ENCODE measurements at regions not wholly inside any gene's neighbourhood (a gene's known extent, or its start where the extent isn't known, plus 50 kb on each side); places are given as distances from the start of the nearest gene placed in this dataset.
"Not testable (repeated sequence)": the region's sequence is repeated elsewhere in the genome, so short reads cannot be mapped to it uniquely, and the experiment has no call there.

DNA sequence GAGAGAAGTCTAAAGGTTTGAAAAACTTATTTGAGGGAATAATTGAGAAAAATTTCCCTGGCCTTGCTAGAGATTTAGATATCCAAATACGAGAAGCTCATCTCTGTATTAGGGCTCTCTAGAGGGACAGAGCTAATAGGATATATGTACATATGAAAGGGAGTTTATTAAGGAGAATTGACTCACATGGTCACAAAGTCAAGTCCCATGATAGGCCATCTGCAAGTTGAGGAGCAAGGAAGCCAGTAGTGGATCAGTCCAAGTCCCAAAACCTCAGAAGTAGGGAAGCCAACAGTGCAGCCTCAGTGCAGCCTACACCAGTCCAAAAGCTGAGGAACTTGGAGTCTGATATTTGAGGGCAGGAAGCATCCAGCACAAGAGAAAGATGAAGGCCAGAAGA lies 126.7 kb downstream of the PJA2 start:
- intact Hi-C loops (cut with micrococcal nuclease; ENCODE audit: unreplicated experiment); H3K79me2 ChIP-seq (ENCODE audit: control insufficient read depth, insufficient read depth, low read length); H2AFZ ChIP-seq (ENCODE audit: control insufficient read depth, low read depth, low read length); BruUV-seq (replicated peaks); in situ Hi-C loops (cut with MboI); FAIRE-seq; DNase-seq (ENCODE audit: low read depth, low spot score); POLR2A ChIA-PET; CTCF ChIA-PET; H3K36me3 ChIP-seq (ENCODE audit: control insufficient read depth in 2 of 2, insufficient read depth in 2 of 2, low read length in 1 of 2); H3K4me2 ChIP-seq (ENCODE audit: control insufficient read depth, insufficient read depth); H3K27ac ChIP-seq (ENCODE audit: control insufficient read depth, insufficient read depth); H3K9ac ChIP-seq (ENCODE audit: control insufficient read depth, insufficient read depth, low read length); ATAC-seq; H3K4me1 ChIP-seq (ENCODE audit: control insufficient read depth, insufficient read depth, low read length); H4K20me1 ChIP-seq (ENCODE audit: control insufficient read depth, insufficient read depth); H3K27me3 ChIP-seq (replicated peaks in 1 of 2; ENCODE audit: control insufficient read depth in 2 of 2, insufficient read depth in 2 of 2, low read length in 1 of 2); RAD21 ChIA-PET (ENCODE audit: unreplicated experiment); SMC1A ChIA-PET (ENCODE audit: uncharacterized antibody, unreplicated experiment); H3K4me3 ChIP-seq; H3K9me3 ChIP-seq (replicated peaks; ENCODE audit: control insufficient read depth, insufficient read depth, low read length): not testable (repeated sequence)
- 0% methylated on average over 1 of the region's 1 CpG for WGBS (ENCODE audit: insufficient coverage, insufficient replicate concordance, low lambda C conversion rate, missing lambda C conversion rate)

- Histone ChIP-seq H3K9ac (ENCODE audit: control insufficient read depth, insufficient read depth, low read length) (no peak overlapping the region), H3K4me1 (ENCODE audit: control insufficient read depth, insufficient read depth, low read length) (no peaks in the 10 kb centered on the region), H4K20me1 (ENCODE audit: control insufficient read depth, insufficient read depth) (no peaks in the 10 kb centered on the region), H3K27me3 (replicated peaks in 1 of 2; ENCODE audit: control insufficient read depth in 2 of 2, insufficient read depth in 2 of 2, low read length in 1 of 2) (no peaks in the 10 kb centered on the region), H3K27ac (ENCODE audit: control insufficient read depth, insufficient read depth) (no peak overlapping the region), H3K9me3 (replicated peaks; ENCODE audit: control insufficient read depth, insufficient read depth, low read length) (peaks cover 1% of the 10 kb centered on the region; the same call in 1 of the 3 replicates), H3K36me3 (ENCODE audit: control insufficient read depth in 2 of 2, insufficient read depth in 2 of 2, low read length in 1 of 2) (no peaks in the 10 kb centered on the region), H3K4me2 (ENCODE audit: control insufficient read depth, insufficient read depth) (no peak overlapping the region), H2AFZ (ENCODE audit: control insufficient read depth, low read depth, low read length) (no peak overlapping the region), H3K4me3 (no peak overlapping the region), H3K79me2 (ENCODE audit: control insufficient read depth, insufficient read depth, low read length) (no peaks in the 10 kb centered on the region)
- TF ChIP-seq, protein P1, sequence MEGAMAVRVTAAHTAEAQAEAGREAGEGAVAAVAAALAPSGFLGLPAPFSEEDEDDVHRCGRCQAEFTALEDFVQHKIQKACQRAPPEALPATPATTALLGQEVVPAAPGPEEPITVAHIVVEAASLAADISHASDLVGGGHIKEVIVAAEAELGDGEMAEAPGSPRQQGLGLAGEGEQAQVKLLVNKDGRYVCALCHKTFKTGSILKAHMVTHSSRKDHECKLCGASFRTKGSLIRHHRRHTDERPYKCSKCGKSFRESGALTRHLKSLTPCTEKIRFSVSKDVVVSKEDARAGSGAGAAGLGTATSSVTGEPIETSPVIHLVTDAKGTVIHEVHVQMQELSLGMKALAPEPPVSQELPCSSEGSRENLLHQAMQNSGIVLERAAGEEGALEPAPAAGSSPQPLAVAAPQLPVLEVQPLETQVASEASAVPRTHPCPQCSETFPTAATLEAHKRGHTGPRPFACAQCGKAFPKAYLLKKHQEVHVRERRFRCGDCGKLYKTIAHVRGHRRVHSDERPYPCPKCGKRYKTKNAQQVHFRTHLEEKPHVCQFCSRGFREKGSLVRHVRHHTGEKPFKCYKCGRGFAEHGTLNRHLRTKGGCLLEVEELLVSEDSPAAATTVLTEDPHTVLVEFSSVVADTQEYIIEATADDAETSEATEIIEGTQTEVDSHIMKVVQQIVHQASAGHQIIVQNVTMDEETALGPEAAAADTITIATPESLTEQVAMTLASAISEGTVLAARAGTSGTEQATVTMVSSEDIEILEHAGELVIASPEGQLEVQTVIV (IDR thresholded peaks at IDR 0.05; ENCODE audit: borderline replicate concordance, partially characterized antibody): no peak
- TF ChIP-seq RAD21 (IDR thresholded peaks at IDR 0.05; ENCODE audit: insufficient read depth, low read depth, low read length) (no peak), PBX3 (IDR thresholded peaks at IDR 0.05; ENCODE audit: insufficient replicate concordance, low read depth, low read length) (no peak)
- no peak for ATAC-seq
- ChIA-PET RAD21 (ENCODE audit: unreplicated experiment) (no interaction called here), POLR2A (no interaction called here), CTCF (no interaction called here), SMC1A (ENCODE audit: uncharacterized antibody, unreplicated experiment) (no interaction called here)
- intact Hi-C loops (cut with micrococcal nuclease; ENCODE audit: unreplicated experiment) (no loop called here), in situ Hi-C loops (cut with MboI) (no loop called here)
- no peak for FAIRE-seq
- no peak for DNase-seq (ENCODE audit: low read depth, low spot score)
- no TSS peak for BruUV-seq (replicated peaks)
- WGBS (ENCODE audit: insufficient coverage, insufficient replicate concordance, low lambda C conversion rate, missing lambda C conversion rate): 42% methylated on average over 3 of the region's 3 CpGs
Observed at GRCh38 chr5:109281136-109281690, 128.6 kb downstream of the PJA2 start.
